ENCODE measurements at regions not wholly inside any gene's neighbourhood (a gene's known extent, or its start where the extent isn't known, plus 50 kb on each side); places are given as distances from the start of the nearest gene placed in this dataset.

DNA sequence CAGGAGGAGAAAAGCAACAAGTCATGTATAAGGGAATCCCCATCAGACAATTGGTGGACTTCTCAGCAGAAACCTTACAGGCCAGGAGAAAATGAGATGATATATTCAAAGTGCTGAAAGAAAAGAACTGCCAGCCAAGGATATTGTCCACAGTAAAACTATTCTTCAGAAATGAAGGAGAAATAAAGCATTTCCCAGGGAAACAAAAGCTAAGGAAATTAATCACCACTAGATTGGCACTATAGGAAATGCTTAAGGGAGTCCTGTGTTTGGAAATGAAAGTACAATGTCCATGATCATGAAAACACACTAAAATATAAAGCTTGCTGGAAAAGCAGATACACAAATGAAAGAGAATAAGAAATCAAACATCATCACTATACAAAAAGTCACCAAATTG lies 282.0 kb downstream of the BLID start:
- FAIRE-seq (no peak), DNase-seq (ENCODE audit: insufficient read length, low spot score) (no peak)
- TF ChIP-seq CTCF (IDR thresholded peaks at IDR 0.05; ENCODE audit: insufficient read depth, missing control alignments): no peak

GRCh38 chr11:121829159-121829643 lies 286.8 kb downstream of the BLID start:
- DNase-seq (ENCODE audit: insufficient read length, low spot score) (no peak), FAIRE-seq (no peak)
- no peak for TF ChIP-seq CTCF (IDR thresholded peaks at IDR 0.05; ENCODE audit: insufficient read depth, missing control alignments)

DNA sequence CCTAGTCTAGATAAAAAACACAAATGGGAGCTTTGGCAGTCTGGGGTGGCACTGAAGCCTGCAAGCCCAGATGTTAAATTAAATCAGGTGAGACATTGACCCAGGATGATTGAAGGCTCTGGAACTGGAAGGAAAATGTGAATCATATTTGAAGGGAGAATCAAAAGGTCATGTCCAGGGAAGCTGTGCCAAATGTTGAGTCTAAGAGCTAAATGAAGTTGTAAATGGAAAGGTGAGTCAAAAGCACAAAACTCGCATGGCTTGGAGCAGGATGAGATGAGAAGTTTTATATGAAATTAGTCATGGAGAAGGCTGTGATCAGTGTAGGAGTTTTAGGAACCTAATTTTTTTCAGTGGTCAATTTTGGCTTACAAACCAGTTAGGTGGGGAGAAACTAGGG lies 301.1 kb downstream of the BLID start:
- FAIRE-seq (no peak), DNase-seq (ENCODE audit: insufficient read length, low spot score) (no peak)
- no peak for TF ChIP-seq CTCF (IDR thresholded peaks at IDR 0.05; ENCODE audit: insufficient read depth, missing control alignments)

- no peak for FAIRE-seq
- DNase-seq (ENCODE audit: insufficient read length, low spot score): no peak
- TF ChIP-seq CTCF (IDR thresholded peaks at IDR 0.05; ENCODE audit: insufficient read depth, missing control alignments): no peak
These were observed 301.7 kb downstream of the BLID start for GRCh38 chr11:121814296-121814695.

- DNase-seq (ENCODE audit: insufficient read length, low spot score) (no peak), FAIRE-seq (no peak)
- no peak for TF ChIP-seq CTCF (IDR thresholded peaks at IDR 0.05; ENCODE audit: insufficient read depth, missing control alignments)
These were observed 305.7 kb downstream of the BLID start for GRCh38 chr11:121810291-121810690.

DNA sequence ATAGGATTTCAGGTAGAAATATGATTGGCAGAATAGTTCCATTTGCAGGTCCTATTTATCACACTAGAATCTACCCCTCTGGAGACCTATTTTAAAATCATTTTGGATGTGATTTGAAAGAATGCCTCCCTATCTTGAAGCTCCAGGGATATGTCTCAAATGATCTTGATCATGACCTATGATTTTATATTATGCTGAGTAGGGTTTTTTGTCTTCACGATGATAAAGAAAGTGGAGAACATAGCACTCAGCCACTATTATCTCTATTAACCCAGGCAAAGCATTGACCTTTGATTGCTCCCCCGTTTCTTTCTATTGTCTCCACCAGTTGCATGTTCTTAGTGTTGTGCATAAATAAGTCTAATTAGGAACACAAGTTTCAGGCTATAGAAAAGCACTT lies 307.9 kb downstream of the BLID start:
- DNase-seq (ENCODE audit: insufficient read length, low spot score): no peak
- no peak for TF ChIP-seq CTCF (IDR thresholded peaks at IDR 0.05; ENCODE audit: insufficient read depth, missing control alignments)
- no peak for FAIRE-seq

DNA sequence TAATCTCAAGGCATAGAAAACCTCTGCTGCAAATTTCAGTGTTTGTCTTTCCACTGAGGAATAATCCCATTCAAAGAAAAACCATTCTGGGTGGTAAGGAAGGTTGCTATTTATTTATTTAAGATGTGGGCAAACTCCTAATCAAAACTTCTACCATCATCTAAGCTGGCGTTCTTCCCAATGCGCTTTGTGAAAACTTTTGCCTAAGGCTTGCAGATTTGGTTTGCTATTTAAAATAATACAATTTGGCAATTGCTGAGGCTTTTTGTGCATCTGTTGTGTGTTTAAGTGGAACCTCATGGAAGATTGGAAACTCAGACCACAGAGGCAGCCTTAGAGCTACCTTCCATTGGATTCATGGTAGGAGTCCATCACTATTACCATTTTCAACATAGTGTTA lies 309.0 kb downstream of the BLID start:
- no peak for DNase-seq (ENCODE audit: insufficient read length, low spot score)
- FAIRE-seq: no peak
- no peak for TF ChIP-seq CTCF (IDR thresholded peaks at IDR 0.05; ENCODE audit: insufficient read depth, missing control alignments)

All from D721Med (cell line).